H1 (cell line): ENCODE measurements at regions not wholly inside any gene's neighbourhood (a gene's known extent, or its start where the extent isn't known, plus 50 kb on each side); places are given as distances from the start of the nearest gene placed in this dataset.

Source experiments
- CTCF ChIA-PET: fragments of 300-600 bp; sonication (Branson Sonifier 250); formaldehyde crosslinking; loops from one replicate; lab custom pipeline; 2021; ENCODE audit not compliant: partially characterized antibody; lab: Charles Lee
- POLR2A ChIA-PET: fragments of 300-600 bp; sonication (Branson Sonifier 250); formaldehyde crosslinking; loops from one replicate; lab custom pipeline; 2021; ENCODE audit warnings: inconsistent platforms; ENCODE audit not compliant: partially characterized antibody; lab: Charles Lee
- DNase-seq, 2 experiments: peaks; one replicate each; pipeline versions ENCODE4 v3.0.0 to v3.0.0-alpha.2; 2010 to 2022; ENCODE audit warnings: low spot score in 2 of 2, low read depth in 1 of 2, mixed read lengths in 1 of 2
- FAIRE-seq: peaks from 2 replicates; lab custom pipeline; 2011; peaks lifted over from hg19 to GRCh38; lab: Jason Lieb, UNC
- H2AFZ ChIP-seq: 2 replicates; pipeline ENCODE4 v1.8.1; 2012; ENCODE audit warnings: low read length, inconsistent platforms
- H2AK5ac ChIP-seq: 2 replicates; pipeline ENCODE4 v1.6.1; 2013; ENCODE audit warnings: low read depth, low read length
- H2BK120ac ChIP-seq: replicated peaks from 2 replicates; pipeline ENCODE3; 2013; ENCODE audit warnings: low read depth, low read length, inconsistent platforms
- H2BK12ac ChIP-seq: 2 replicates; pipeline ENCODE4 v1.6.1; 2013; ENCODE audit warnings: low read depth, low read length
- H2BK15ac ChIP-seq: 2 replicates; pipeline ENCODE4 v1.6.1; 2013; ENCODE audit warnings: low read length
- H2BK20ac ChIP-seq: 2 replicates; pipeline ENCODE4 v1.6.1; 2013; ENCODE audit warnings: low read length
- H2BK5ac ChIP-seq: 2 replicates; pipeline ENCODE4 v1.6.1; 2013; ENCODE audit warnings: low read depth, low read length
- H3K14ac ChIP-seq: 2 replicates; pipeline ENCODE4 v1.6.1; 2013; ENCODE audit warnings: inconsistent platforms; ENCODE audit not compliant: insufficient read length
- H3K18ac ChIP-seq: 2 replicates; pipeline ENCODE4 v1.6.1; 2013; ENCODE audit warnings: low read length; ENCODE audit errors: extremely low read depth
- H3K23ac ChIP-seq: 2 replicates; pipeline ENCODE4 v1.6.1; 2013; ENCODE audit warnings: inconsistent platforms; ENCODE audit not compliant: insufficient read length
- H3K23me2 ChIP-seq: 2 replicates; pipeline ENCODE4 v1.6.1; 2013; ENCODE audit warnings: low read depth, low read length
- H3K27ac ChIP-seq: 2 replicates; pipeline ENCODE4 v1.6.1; 2011; ENCODE audit warnings: low read depth, low read length, inconsistent platforms
- H3K27me3 ChIP-seq, 4 experiments: replicated peaks in 1 of 4; 1 replicate in 1 of 4; 2 replicates in 3 of 4; pipeline versions ENCODE4 v1.6.1 to v1.8.1; 2011 to 2013; ENCODE audit warnings: low read length in 3 of 4, mild to moderate bottlenecking in 3 of 4, inconsistent platforms in 2 of 4, mixed read lengths in 2 of 4, moderate library complexity in 1 of 4; ENCODE audit not compliant: control insufficient read depth in 3 of 4, insufficient read depth in 3 of 4; ENCODE audit errors: extremely low read depth in 1 of 4
- H3K36me3 ChIP-seq, 4 experiments: 2 replicates each; pipeline versions ENCODE4 v1.6.1 to v1.8.1; 2011 to 2013; ENCODE audit warnings: mild to moderate bottlenecking in 4 of 4, low read length in 3 of 4, moderate library complexity in 2 of 4, control low read depth in 1 of 4, inconsistent platforms in 1 of 4; ENCODE audit not compliant: insufficient read depth in 4 of 4, control insufficient read depth in 2 of 4
- H3K4ac ChIP-seq: replicated peaks from 2 replicates; pipeline ENCODE3; 2013; ENCODE audit warnings: low read length, low read depth, mixed read lengths, inconsistent platforms; ENCODE audit not compliant: insufficient read length
- H3K4me1 ChIP-seq, 4 experiments: replicated peaks in 1 of 4; 1 replicate in 1 of 4; 2 replicates in 3 of 4; pipeline versions ENCODE4 v1.6.1 to v1.8.1; 2011 to 2013; ENCODE audit warnings: low read length in 3 of 4, inconsistent platforms in 2 of 4, mixed read lengths in 1 of 4; ENCODE audit not compliant: insufficient read depth in 4 of 4, control insufficient read depth in 3 of 4
- H3K4me2 ChIP-seq, 2 experiments: 2 replicates each; pipeline versions ENCODE4 v1.6.1 to v1.8.1; 2011 to 2013; ENCODE audit warnings: low read depth in 2 of 2, low read length in 2 of 2, control low read depth in 1 of 2, inconsistent platforms in 1 of 2, mild to moderate bottlenecking in 1 of 2; ENCODE audit not compliant: insufficient read depth in 1 of 2
- H3K4me3 ChIP-seq, 4 experiments: fragments of 200-600, 300-600 bp in 1 of 4; sonication (generic), shearing (Covaris generic), sonication (Bioruptor Twin) in 1 of 4; 2 replicates each; pipeline versions ENCODE4 v1.5.1 to v1.8.1; 2011 to 2016; ENCODE audit warnings: low read length in 4 of 4, low read depth in 3 of 4, control low read depth in 2 of 4, inconsistent platforms in 2 of 4, mild to moderate bottlenecking in 2 of 4, mixed read lengths in 1 of 4, moderate library complexity in 1 of 4; ENCODE audit not compliant: insufficient read depth in 2 of 4; ENCODE audit errors: extremely low read depth in 1 of 4
- H3K56ac ChIP-seq: replicated peaks from 2 replicates; pipeline ENCODE3; 2013; ENCODE audit warnings: low read depth, mild to moderate bottlenecking, mixed read lengths, low read length, inconsistent platforms; ENCODE audit not compliant: insufficient read length
- H3K79me1 ChIP-seq: 2 replicates; pipeline ENCODE4 v1.6.1; 2013; ENCODE audit warnings: low read depth, low read length, control low read depth
- H3K79me2 ChIP-seq, 2 experiments: 2 replicates each; pipeline versions ENCODE4 v1.6.1 to v1.8.1; 2012 to 2013; ENCODE audit warnings: low read length in 2 of 2, mild to moderate bottlenecking in 2 of 2, inconsistent platforms in 1 of 2; ENCODE audit not compliant: insufficient read depth in 2 of 2, control insufficient read depth in 1 of 2
- H3K9ac ChIP-seq, 4 experiments: replicated peaks in 1 of 4; 1 replicate in 1 of 4; 2 replicates in 3 of 4; pipeline versions ENCODE4 v1.6.1 to v1.8.1; 2011 to 2013; ENCODE audit warnings: low read depth in 3 of 4, low read length in 3 of 4, control low read depth in 2 of 4, mild to moderate bottlenecking in 2 of 4, moderate library complexity in 2 of 4, inconsistent platforms in 1 of 4; ENCODE audit errors: extremely low read depth in 1 of 4
- H3K9me3 ChIP-seq, 2 experiments: 2 replicates each; pipeline versions ENCODE4 v1.6.1 to v1.8.1; 2012 to 2013; ENCODE audit warnings: mild to moderate bottlenecking in 2 of 2, moderate library complexity in 2 of 2, control low read depth in 1 of 2, inconsistent platforms in 1 of 2, low read depth in 1 of 2, low read length in 1 of 2, mixed read lengths in 1 of 2; ENCODE audit not compliant: insufficient read depth in 2 of 2
- H4K20me1 ChIP-seq, 2 experiments: replicated peaks in 1 of 2; 2 replicates each; pipeline versions ENCODE3 to v1.8.1; 2011 to 2013; ENCODE audit warnings: inconsistent platforms in 2 of 2, low read length in 2 of 2, mild to moderate bottlenecking in 1 of 2; ENCODE audit not compliant: insufficient read depth in 2 of 2, control insufficient read depth in 1 of 2
- H4K5ac ChIP-seq: 2 replicates; pipeline ENCODE4 v1.6.1; 2013; ENCODE audit warnings: low read length, low read depth, mixed read lengths, inconsistent platforms; ENCODE audit not compliant: insufficient read length
- H4K8ac ChIP-seq: 2 replicates; pipeline ENCODE4 v1.8.0; 2013; ENCODE audit warnings: mild to moderate bottlenecking, moderate library complexity, low read length, inconsistent platforms; ENCODE audit not compliant: insufficient read depth; ENCODE audit errors: extremely low read depth
- H4K91ac ChIP-seq: replicated peaks from 2 replicates; pipeline ENCODE3; 2013; ENCODE audit warnings: low read length, mixed read lengths, inconsistent platforms; ENCODE audit not compliant: insufficient read length
- GTF2F1 ChIP-seq: IDR thresholded peaks from 2 replicates; pipeline ENCODE4 v1.6.1; 2012; ENCODE audit warnings: low read depth, low read length, improper control_type of control experiment, borderline replicate concordance
- JUN ChIP-seq: IDR thresholded peaks from 2 replicates; pipeline ENCODE4 v1.6.1; 2011; ENCODE audit warnings: low read depth, mild to moderate bottlenecking, improper control_type of control experiment, low read length
- KDM5A ChIP-seq: fragments of 200-600 bp; IDR thresholded peaks from 2 replicates; pipeline ENCODE4 v1.7.1; 2012; ENCODE audit warnings: mild to moderate bottlenecking, low read length, inconsistent platforms, mixed read lengths
- MAFK ChIP-seq: IDR thresholded peaks from 2 replicates; pipeline ENCODE4 v1.6.1; 2012; ENCODE audit warnings: low read depth, mild to moderate bottlenecking, improper control_type of control experiment, low read length
- MAX ChIP-seq: IDR thresholded peaks from 2 replicates; pipeline ENCODE4 v1.6.1; 2012; ENCODE audit warnings: inconsistent platforms
- WGBS, 2 experiments: shearing (Covaris generic) in 1 of 2; methylation state at CpG; one replicate each; pipeline versions ENCODE4 v1.1.6 to v1.1.7; 2013 to 2015; ENCODE audit warnings: low lambda C conversion rate in 2 of 2, mixed read lengths in 2 of 2, inconsistent platforms in 1 of 2, low coverage in 1 of 2, missing lambda C conversion rate in 1 of 2; ENCODE audit not compliant: insufficient replicate concordance in 2 of 2, insufficient coverage in 1 of 2, insufficient read length in 1 of 2; ENCODE audit errors: extremely low coverage in 1 of 2, missing lambda C conversion rate in 1 of 2; 5-methylcytosine and 5-hydroxymethylcytosine counted together
- TF ChIP-seq, protein P1 (sequence below): IDR thresholded peaks from 2 replicates; pipeline ENCODE4 v1.6.1; 2011; ENCODE audit warnings: low read length, improper control_type of control experiment

GRCh38 chr4:43274376-43274775 lies 381.9 kb downstream of the GRXCR1 start:
- TF ChIP-seq, protein P1, sequence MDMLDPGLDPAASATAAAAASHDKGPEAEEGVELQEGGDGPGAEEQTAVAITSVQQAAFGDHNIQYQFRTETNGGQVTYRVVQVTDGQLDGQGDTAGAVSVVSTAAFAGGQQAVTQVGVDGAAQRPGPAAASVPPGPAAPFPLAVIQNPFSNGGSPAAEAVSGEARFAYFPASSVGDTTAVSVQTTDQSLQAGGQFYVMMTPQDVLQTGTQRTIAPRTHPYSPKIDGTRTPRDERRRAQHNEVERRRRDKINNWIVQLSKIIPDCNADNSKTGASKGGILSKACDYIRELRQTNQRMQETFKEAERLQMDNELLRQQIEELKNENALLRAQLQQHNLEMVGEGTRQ, result no peak
- TF ChIP-seq MAX, result no peak
- no peak for TF ChIP-seq KDM5A
- no peak for TF ChIP-seq GTF2F1
- TF ChIP-seq MAFK, result no peak
- TF ChIP-seq JUN, result no peak
- TF ChIP-seq, all 59 proteins: peak for 0
- H2BK20ac ChIP-seq, result no peak overlapping the region
- no peak overlapping the region for H3K14ac ChIP-seq
- DNase-seq (no peak), FAIRE-seq (no peak)
- no peak overlapping the region for H3K4ac ChIP-seq
- H3K4me1 ChIP-seq, result no peaks in the 10 kb centered on the region; a peak in 1 of 7 replicates
- WGBS, 2 experiments, result 93% methylated on average over 2 of the region's 2 CpGs; no CpG with 5 or more reads in 1 of the 2 experiments
- H4K5ac ChIP-seq, result no peak overlapping the region
- no peaks in the 10 kb centered on the region for H3K27me3 ChIP-seq
- no peaks in the 10 kb centered on the region for H3K79me2 ChIP-seq
- no peak overlapping the region for H2BK5ac ChIP-seq
- H3K4me3 ChIP-seq, result no peak overlapping the region
- H3K27ac ChIP-seq, result no peak overlapping the region
- no peaks in the 10 kb centered on the region for H3K23me2 ChIP-seq
- H3K9me3 ChIP-seq, result no peaks in the 10 kb centered on the region
- H2BK12ac ChIP-seq, result no peak overlapping the region
- no peak overlapping the region for H2BK120ac ChIP-seq
- H2AFZ ChIP-seq, result no peak overlapping the region
- no peak overlapping the region for H4K91ac ChIP-seq
- H3K9ac ChIP-seq, result no peak overlapping the region
- no peaks in the 10 kb centered on the region for H4K20me1 ChIP-seq
- no peak overlapping the region for H3K18ac ChIP-seq
- H3K23ac ChIP-seq, result no peak overlapping the region
- H3K36me3 ChIP-seq, result no peaks in the 10 kb centered on the region
- H4K8ac ChIP-seq, result no peak overlapping the region
- H2BK15ac ChIP-seq, result no peak overlapping the region
- no peak overlapping the region for H3K4me2 ChIP-seq
- CTCF ChIA-PET, result interaction anchor here (1.0 kb wide), 1 partner anchor 13 kb away, joined by 4 read pairs; no protein-coding TSS in a partner anchor
- H2AK5ac ChIP-seq, result no peak overlapping the region
- no peaks in the 10 kb centered on the region for H3K79me1 ChIP-seq
- POLR2A ChIA-PET, result no interaction called here
- no peak overlapping the region for H3K56ac ChIP-seq
